Hematopoietic multipotent progenitor cell treated with erythropoietin and hydrocortisone succinate and interleukin-3 and kit ligand, for 15 days (in vitro differentiated cells): ENCODE measurements at regions not wholly inside any gene's neighbourhood (a gene's known extent, or its start where the extent isn't known, plus 50 kb on each side); places are given as distances from the start of the nearest gene placed in this dataset.

Source experiments
- DNase-seq: peaks from one replicate; pipeline ENCODE4 v3.0.0-alpha.2; 2015; ENCODE audit warnings: low spot score

- no peak for DNase-seq
Measured at GRCh38 chr4:60194214-60194613, 1005.9 kb upstream of the ADGRL3 start.

- no peak for DNase-seq
Measured at GRCh38 chr4:60195256-60195655, 1004.9 kb upstream of the ADGRL3 start.

GRCh38 chr4:60201052-60201673 lies 999.0 kb upstream of the ADGRL3 start:
- DNase-seq: peak; percentile 43

GRCh38 chr4:60209588-60209987 lies 990.5 kb upstream of the ADGRL3 start:
- no peak for DNase-seq

GRCh38 chr4:60215906-60216305 lies 984.2 kb upstream of the ADGRL3 start:
- DNase-seq: no peak

- no peak for DNase-seq
Measured at GRCh38 chr4:60216752-60217151, 983.4 kb upstream of the ADGRL3 start.

- no peak for DNase-seq
Measured at GRCh38 chr4:60221866-60222265, 978.3 kb upstream of the ADGRL3 start.

- no peak for DNase-seq
Measured at GRCh38 chr4:60223208-60223923, 976.8 kb upstream of the ADGRL3 start.

GRCh38 chr4:60241866-60242265 lies 958.3 kb upstream of the ADGRL3 start:
- no peak for DNase-seq

GRCh38 chr4:60249784-60250183 lies 950.3 kb upstream of the ADGRL3 start:
- no peak for DNase-seq

- no peak for DNase-seq
Measured at GRCh38 chr4:60250657-60251056, 949.5 kb upstream of the ADGRL3 start.

GRCh38 chr4:60259781-60260180 lies 940.3 kb upstream of the ADGRL3 start:
- DNase-seq: no peak

GRCh38 chr4:60266505-60266904 lies 933.6 kb upstream of the ADGRL3 start:
- no peak for DNase-seq

- DNase-seq: no peak
Measured at GRCh38 chr4:60296386-60296785, 903.7 kb upstream of the ADGRL3 start.

GRCh38 chr4:60313611-60314178 lies 886.4 kb upstream of the ADGRL3 start:
- DNase-seq: no peak

- no peak for DNase-seq
Measured at GRCh38 chr4:60314416-60314815, 885.7 kb upstream of the ADGRL3 start.

- no peak for DNase-seq
Measured at GRCh38 chr4:60315586-60315985, 884.5 kb upstream of the ADGRL3 start.

GRCh38 chr4:60326735-60327134 lies 873.4 kb upstream of the ADGRL3 start:
- DNase-seq: no peak

GRCh38 chr4:60327651-60328050 lies 872.5 kb upstream of the ADGRL3 start:
- no peak for DNase-seq

- no peak for DNase-seq
Measured at GRCh38 chr4:60344908-60345307, 855.2 kb upstream of the ADGRL3 start.

- no peak for DNase-seq
Measured at GRCh38 chr4:60345392-60345791, 854.7 kb upstream of the ADGRL3 start.

GRCh38 chr4:60359746-60360367 lies 840.3 kb upstream of the ADGRL3 start:
- DNase-seq: no peak

- no peak for DNase-seq
Measured at GRCh38 chr4:60365176-60365575, 835.0 kb upstream of the ADGRL3 start.
